Parathyroid adenoma (tissue), 2 donors: ENCODE measurements at regions not wholly inside any gene's neighbourhood (a gene's known extent, or its start where the extent isn't known, plus 50 kb on each side); places are given as distances from the start of the nearest gene placed in this dataset.

Source experiments
- H2AFZ ChIP-seq: fragments of 300-600 bp; sonication (generic); one replicate; pipeline ENCODE4 v1.7.0; 2017; ENCODE audit warnings: antibody characterized with exemption, mild to moderate bottlenecking
- H3K27ac ChIP-seq: fragments of 300-600 bp; sonication (generic); one replicate; pipeline ENCODE4 v1.7.0; 2017
- H3K27me3 ChIP-seq: fragments of 300-600 bp; sonication (generic); one replicate; pipeline ENCODE4 v1.7.0; 2017; ENCODE audit warnings: low read length; ENCODE audit not compliant: control insufficient read depth, insufficient read depth
- H3K36me3 ChIP-seq: fragments of 300-600 bp; sonication (generic); one replicate; pipeline ENCODE4 v1.7.0; 2017; ENCODE audit warnings: low read length; ENCODE audit not compliant: control insufficient read depth, insufficient read depth
- H3K4me1 ChIP-seq: fragments of 300-600 bp; sonication (generic); one replicate; pipeline ENCODE4 v1.7.0; 2017; ENCODE audit warnings: control low read depth
- H3K4me2 ChIP-seq: fragments of 300-600 bp; sonication (generic); one replicate; pipeline ENCODE4 v1.7.0; 2017; ENCODE audit warnings: low read length
- H3K4me3 ChIP-seq: fragments of 300-600 bp; sonication (generic); one replicate; pipeline ENCODE4 v1.7.0; 2017; ENCODE audit warnings: low read depth, low read length
- H3K79me2 ChIP-seq: fragments of 300-600 bp; sonication (generic); one replicate; pipeline ENCODE4 v1.7.0; 2017; ENCODE audit warnings: control low read depth
- H3K9ac ChIP-seq: fragments of 300-600 bp; sonication (generic); one replicate; pipeline ENCODE4 v1.7.0; 2017; ENCODE audit warnings: mild to moderate bottlenecking
- H3K9me3 ChIP-seq: fragments of 300-600 bp; sonication (generic); one replicate; pipeline ENCODE4 v1.7.0; 2017; ENCODE audit warnings: low read length; ENCODE audit not compliant: control insufficient read depth
- CTCF ChIP-seq: fragments of 300-600 bp; sonication (generic); IDR thresholded peaks from one replicate; pipeline ENCODE4 v1.7.0; 2017; ENCODE audit warnings: antibody characterized with exemption, mild to moderate bottlenecking
- donor health status: primary hyperparathyroidism.

GRCh38 chr6:71551798-71552197 lies 263.2 kb downstream of the OGFRL1 start:
- Histone ChIP-seq H3K4me2 (no peak overlapping the region), H3K27ac (no peak overlapping the region), H3K4me1 (no peaks in the 10 kb centered on the region), H2AFZ (no peak overlapping the region), H3K79me2 (no peaks in the 10 kb centered on the region), H3K9me3 (no peaks in the 10 kb centered on the region), H3K36me3 (no peaks in the 10 kb centered on the region), H3K9ac (no peak overlapping the region), H3K4me3 (no peak overlapping the region), H3K27me3 (no peaks in the 10 kb centered on the region)
- no peak for TF ChIP-seq CTCF

GRCh38 chr6:71556141-71556540 lies 267.5 kb downstream of the OGFRL1 start:
- H3K36me3 ChIP-seq, result no peaks in the 10 kb centered on the region
- no peak overlapping the region for H3K4me2 ChIP-seq
- no peaks in the 10 kb centered on the region for H3K4me1 ChIP-seq
- no peak for TF ChIP-seq CTCF
- no peaks in the 10 kb centered on the region for H3K9me3 ChIP-seq
- H3K27ac ChIP-seq, result no peak overlapping the region
- no peaks in the 10 kb centered on the region for H3K27me3 ChIP-seq
- no peak overlapping the region for H3K9ac ChIP-seq
- no peaks in the 10 kb centered on the region for H3K79me2 ChIP-seq
- no peak overlapping the region for H3K4me3 ChIP-seq
- no peak overlapping the region for H2AFZ ChIP-seq

GRCh38 chr6:71558974-71559373 lies 270.4 kb downstream of the OGFRL1 start:
- Histone ChIP-seq H3K4me2 (no peak overlapping the region), H3K4me3 (no peak overlapping the region), H3K9ac (no peak overlapping the region), H3K27ac (no peak overlapping the region), H3K4me1 (no peaks in the 10 kb centered on the region), H3K27me3 (no peaks in the 10 kb centered on the region), H3K79me2 (no peaks in the 10 kb centered on the region), H3K9me3 (no peaks in the 10 kb centered on the region), H3K36me3 (no peaks in the 10 kb centered on the region), H2AFZ (no peak overlapping the region)
- no peak for TF ChIP-seq CTCF

- H3K4me3 ChIP-seq, result no peak overlapping the region
- H3K79me2 ChIP-seq, result no peaks in the 10 kb centered on the region
- no peaks in the 10 kb centered on the region for H3K4me1 ChIP-seq
- no peak for TF ChIP-seq CTCF
- no peak overlapping the region for H2AFZ ChIP-seq
- no peaks in the 10 kb centered on the region for H3K36me3 ChIP-seq
- H3K9me3 ChIP-seq, result no peaks in the 10 kb centered on the region
- H3K27ac ChIP-seq, result no peak overlapping the region
- no peak overlapping the region for H3K9ac ChIP-seq
- no peak overlapping the region for H3K4me2 ChIP-seq
- no peaks in the 10 kb centered on the region for H3K27me3 ChIP-seq
Observed at GRCh38 chr6:71567562-71567961, 279.0 kb downstream of the OGFRL1 start.

GRCh38 chr6:71577766-71578165 lies 289.2 kb downstream of the OGFRL1 start:
- Histone ChIP-seq H3K79me2 (no peaks in the 10 kb centered on the region), H3K9ac (no peak overlapping the region), H3K27me3 (no peaks in the 10 kb centered on the region), H3K4me3 (no peak overlapping the region), H3K9me3 (no peaks in the 10 kb centered on the region), H3K4me1 (no peaks in the 10 kb centered on the region), H3K27ac (no peak overlapping the region), H3K36me3 (no peaks in the 10 kb centered on the region), H2AFZ (no peak overlapping the region), H3K4me2 (no peak overlapping the region)
- no peak for TF ChIP-seq CTCF
